Activated CD8-positive, alpha-beta memory T cell treated with anti-CD3 and anti-CD28 coated beads for 4 hours (primary cell): ENCODE measurements at regions not wholly inside any gene's neighbourhood (a gene's known extent, or its start where the extent isn't known, plus 50 kb on each side); places are given as distances from the start of the nearest gene placed in this dataset.

Experiments
- DNase-seq, 2 donors: peaks; one replicate each; pipeline ENCODE4 v3.0.0-alpha.2; 2020; ENCODE audit warnings: low read depth in 2 of 2

DNA sequence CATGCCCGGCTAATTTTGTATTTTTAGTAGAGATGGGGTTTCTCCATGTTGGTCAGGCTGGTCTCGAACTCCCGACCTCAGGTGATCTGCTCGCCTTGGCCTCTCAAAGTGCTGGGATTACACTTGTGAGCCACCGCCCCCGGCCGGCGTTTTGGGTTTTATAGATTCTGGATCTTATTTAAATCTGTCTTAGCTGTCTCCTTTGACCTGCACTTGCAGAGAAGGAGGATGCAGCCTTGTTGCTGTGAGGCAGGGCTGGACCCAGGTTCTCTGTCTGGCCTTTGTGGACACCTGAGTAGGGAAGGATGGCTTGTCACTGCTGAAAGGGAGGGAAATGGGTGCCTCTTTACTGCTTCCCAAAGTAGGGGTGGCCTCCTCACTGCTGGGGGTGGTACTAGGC lies 83.0 kb upstream of the HS6ST1 start:
- no peak for DNase-seq

DNA sequence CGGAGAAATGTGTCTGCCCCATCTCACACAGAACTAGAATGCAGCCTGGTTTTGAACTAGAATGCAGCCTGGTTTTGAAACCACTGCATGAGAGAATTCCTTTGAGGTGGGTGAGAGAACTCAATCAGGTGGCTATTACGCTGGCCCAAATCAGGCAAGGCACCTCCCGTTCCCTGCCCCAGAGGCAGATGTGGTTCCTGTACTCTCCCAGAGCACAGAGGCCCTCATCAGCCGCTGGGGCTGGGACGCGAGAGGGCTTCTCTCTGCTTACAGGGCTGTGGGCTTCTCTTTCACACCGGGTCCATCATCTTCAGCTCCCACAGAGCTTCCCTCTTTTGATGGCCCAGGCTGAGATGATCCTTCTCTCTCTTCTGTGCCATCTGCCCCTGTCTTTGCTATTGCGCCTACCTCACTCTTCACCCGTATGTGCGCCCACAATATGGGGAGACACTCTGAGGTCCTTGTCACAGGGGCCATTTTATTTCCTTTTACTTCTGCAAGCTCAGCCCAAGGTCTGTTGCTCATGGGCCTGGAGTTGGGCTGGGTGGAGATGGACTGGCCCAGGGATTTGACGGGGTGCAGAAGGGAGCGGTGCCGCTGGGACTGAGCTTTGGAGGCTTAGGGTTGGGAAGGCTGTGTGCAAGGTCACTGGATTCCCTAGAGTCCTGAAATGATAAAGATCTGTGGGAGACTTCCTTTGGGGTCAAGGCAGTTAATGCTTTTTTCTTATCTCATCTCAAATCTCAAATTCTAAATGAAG lies 84.4 kb upstream of the HS6ST1 start:
- no peak for DNase-seq

DNA sequence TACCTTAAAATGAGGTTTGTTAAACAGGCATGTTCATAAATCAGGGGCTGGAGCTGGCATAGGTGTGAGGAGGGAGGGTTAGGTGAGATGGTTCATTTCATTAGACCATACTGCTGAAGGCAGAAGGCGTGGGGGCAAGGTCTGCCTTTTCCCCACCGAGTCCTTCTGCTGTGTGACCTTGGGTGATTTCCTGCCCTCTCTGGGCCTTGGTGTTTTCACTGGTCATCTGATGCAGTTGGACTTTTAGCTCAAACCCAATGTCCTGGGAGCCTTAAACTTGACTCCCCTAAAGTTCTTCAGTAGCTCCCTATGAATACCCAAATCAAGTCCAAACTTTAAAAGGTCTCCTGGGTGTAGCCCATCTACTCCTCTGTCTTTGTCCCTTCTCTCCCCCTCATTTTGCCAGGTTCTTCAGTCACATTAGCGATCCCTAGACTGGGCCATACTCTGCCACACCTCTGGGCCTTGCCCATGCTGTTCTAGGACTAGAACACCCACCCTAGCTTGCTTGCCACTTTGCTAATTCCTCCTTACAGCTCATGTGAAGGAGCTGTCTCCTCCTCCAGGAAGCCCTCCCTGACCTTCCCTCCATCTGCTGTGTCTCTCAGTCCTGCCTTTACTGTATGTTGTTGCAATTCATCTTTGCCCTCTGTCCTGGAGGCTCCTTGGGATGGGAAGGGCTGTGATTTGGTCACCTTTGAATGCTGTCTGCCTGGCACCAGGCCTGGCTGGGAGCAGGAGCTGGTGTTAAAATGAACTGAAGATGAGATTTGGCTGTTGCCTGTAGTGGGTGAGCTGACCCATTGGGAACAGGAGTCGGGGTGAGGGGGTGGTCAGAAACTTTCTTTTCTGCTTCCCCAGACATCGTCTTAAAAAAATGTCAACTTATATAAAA lies 85.4 kb upstream of the HS6ST1 start:
- no peak for DNase-seq

DNA sequence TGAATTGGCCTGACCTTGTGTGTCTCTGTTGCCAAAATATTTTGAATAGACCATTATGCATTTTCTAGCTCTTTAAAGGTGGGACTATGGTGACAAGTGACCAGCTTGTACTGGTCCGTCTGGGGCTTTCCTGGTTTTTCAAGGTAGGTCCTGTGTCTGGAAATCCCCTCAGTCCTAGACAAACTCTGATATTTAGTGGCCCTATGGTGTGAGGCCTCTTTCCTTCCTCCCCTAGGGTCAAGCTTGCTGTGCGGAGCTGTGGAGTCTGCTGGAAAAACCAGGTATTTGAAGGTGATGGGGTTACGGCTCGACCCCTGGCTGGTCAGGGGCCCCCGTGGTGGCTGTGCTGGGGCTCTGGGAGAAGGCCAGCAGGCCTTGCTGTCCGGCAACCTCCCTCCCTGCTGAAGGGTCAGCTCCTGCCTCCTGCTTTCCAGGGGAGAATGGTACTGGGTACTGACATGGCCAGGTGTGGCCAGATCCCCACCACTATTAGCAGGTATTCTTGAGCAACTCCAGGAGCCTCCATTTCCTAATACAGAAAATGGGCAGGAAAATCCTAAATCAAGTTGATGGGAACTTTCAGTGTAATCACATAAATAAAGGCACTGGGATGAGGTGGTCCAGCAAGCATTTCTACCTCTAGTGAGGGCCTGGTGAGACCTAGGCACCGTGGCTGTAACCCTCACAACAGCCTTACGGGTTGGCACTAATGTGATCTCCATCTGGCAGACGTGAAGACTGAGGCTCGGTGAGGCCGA lies 86.2 kb upstream of the HS6ST1 start:
- DNase-seq: no peak

DNA sequence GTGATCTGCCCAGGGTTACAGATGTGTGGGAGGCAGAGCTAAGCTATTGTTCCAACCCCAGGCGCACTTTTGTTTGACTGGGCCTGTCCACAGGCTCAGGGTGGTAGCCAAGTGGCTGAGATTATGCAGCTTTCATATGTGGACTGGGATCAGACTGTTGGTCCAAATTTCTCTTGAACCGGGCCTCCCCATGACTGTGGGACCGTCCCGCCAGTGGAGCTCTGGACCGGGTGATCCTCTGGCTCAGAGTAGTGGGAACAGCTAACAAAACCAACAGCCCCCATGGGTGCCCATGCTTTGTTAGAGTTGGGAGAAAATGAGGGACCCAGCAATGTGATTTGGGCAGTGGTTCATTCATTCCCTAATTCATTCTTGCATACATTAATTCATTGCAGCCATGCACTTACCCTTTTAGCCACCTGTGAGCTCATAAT lies 86.8 kb upstream of the HS6ST1 start:
- no peak for DNase-seq

DNA sequence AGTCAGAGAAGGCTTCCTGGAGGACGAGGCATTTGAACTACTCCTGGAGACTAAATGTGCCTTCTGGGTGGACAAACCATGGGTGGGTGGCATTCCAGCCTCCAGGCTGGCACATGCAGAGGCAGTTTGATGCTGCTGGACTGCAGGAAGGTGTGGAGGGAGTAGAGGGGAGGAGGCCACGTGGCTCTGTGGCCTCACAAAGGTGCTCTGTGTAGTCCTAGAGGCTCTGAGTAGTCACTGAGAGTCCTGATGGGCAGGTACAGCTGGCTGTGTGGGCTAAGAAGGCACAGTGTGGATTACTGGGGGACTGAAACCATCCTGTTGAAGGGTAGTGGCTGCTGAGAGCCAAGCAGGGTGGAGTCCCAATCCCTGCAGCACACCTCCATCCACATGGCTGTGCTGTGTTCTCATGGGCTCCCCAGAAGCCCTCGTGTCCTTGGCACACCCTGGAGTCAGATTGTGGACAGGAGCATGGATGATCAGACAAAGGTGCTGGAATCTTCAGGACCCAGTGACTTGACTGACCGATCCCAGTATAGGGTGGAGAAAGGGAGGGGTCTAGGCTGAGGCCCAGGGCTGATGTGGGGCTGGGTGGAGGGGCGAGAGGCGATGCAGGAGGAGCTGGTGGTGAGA lies 87.4 kb upstream of the HS6ST1 start:
- DNase-seq: no peak

DNA sequence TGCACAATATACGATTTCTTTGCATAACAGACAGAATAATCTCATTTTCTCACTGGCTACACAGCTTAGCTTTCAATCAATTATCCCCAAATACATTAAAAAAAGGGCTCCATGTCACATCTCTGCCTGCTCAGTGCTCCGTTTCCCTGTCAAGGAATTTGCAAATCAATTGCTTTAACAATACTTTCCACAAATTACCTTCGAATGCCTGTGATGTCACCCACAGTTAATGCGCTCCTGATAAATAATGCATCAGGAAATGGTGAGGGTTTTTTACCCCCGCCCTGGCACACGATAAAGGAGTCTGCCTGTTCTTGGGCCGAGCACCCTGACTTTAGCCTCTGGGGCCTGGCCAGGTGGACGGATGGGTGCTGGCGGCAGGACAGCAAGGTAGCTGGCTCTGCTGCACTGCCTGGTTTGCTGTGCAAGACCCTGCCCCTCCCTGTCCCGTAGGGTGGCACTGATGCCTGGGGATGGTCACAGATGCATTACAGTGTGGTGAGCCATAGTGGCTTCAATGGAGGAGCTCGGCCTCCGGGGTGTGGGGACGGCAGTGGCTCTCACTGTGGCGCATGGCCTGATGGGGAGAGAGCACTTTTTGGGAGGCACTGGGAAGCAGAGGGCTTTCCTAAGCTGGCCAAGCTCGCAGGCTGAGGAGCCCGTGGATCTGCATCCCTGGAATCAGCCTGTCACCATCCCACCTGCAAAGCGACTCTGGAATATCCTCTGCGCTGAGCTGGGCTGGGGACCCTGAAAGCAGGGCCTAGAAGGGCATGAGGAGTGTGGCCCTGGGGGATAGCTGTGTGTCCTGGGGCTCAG lies 88.3 kb upstream of the HS6ST1 start:
- DNase-seq: no peak

DNA sequence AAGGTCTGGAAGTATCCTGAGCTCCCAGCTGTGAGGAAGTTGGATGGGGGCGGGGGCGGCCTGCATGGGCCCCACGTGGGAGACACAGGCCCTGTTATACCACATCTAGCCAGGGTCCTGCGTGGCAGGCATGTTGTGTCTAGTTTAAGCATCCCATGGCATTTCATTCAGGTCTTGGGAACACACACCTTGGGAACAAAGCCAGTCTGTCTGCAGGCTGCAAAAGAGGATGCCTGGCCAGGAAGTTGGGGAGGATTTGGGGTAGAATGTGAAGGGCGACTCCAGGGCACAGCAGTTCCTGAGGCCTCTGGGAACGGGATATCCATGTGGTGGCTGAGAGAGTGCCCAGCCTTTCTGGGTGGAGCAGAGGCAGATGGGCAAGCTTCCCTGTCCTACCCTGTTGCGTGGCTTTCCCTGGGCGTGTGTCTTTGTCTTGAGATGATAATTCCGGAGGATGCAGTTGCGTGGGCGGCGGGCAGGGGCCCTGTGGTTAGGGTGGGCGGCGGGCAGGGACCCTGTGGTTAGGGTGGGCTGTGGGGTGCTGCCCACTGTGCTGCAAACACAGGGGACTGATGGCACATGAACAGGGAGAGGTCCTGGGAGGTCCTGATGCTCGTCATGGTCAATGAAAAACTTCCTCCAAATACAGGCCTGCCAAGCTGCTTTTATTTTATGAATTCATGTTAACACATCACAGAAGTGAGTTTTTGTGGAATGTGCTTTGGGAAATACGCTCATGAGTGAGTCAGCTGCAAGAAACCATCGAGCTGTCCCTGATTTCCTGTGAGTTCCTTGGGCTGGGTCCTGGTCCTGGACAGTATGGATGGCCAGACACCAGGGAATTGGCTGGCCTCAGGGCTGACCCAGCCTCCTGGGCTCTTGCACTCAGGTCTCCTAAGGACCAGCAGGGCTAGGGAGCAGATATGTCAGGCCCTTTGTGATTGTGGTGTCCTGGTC lies 90.0 kb upstream of the HS6ST1 start:
- DNase-seq: no peak

DNA sequence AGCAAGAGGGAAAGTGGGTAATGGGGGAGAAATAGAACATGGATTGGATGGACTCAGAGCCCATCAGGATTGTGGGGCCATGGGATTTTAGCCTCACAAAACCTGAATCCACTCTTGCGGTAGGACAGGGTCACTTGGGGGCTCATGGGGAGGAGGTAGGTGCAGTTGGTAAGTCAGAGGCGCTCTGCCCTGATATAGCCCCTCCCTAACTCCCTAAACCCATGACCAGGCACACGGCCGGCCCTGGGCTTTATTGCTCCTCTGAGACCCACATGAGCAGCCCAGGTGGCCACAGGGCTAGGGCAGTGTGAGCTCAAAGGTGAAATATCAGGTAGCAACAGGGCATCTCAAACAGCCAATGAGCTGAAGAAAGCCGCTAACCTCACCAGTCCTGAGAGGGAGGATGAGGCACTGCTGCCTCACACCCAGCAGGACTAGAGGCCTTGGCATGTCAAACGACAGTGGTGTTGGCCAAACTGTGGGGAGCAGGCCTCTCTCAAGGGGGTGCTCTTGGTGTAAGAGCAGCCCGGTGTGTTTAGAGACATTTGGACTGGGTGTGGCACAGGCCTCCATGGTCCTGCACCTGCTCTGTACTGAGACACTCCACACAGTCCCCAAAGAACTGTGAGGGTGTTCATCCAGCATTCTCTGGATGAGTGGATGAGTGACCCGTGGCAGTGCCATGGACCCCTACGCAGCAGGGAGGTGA lies 90.8 kb upstream of the HS6ST1 start:
- DNase-seq: no peak

DNA sequence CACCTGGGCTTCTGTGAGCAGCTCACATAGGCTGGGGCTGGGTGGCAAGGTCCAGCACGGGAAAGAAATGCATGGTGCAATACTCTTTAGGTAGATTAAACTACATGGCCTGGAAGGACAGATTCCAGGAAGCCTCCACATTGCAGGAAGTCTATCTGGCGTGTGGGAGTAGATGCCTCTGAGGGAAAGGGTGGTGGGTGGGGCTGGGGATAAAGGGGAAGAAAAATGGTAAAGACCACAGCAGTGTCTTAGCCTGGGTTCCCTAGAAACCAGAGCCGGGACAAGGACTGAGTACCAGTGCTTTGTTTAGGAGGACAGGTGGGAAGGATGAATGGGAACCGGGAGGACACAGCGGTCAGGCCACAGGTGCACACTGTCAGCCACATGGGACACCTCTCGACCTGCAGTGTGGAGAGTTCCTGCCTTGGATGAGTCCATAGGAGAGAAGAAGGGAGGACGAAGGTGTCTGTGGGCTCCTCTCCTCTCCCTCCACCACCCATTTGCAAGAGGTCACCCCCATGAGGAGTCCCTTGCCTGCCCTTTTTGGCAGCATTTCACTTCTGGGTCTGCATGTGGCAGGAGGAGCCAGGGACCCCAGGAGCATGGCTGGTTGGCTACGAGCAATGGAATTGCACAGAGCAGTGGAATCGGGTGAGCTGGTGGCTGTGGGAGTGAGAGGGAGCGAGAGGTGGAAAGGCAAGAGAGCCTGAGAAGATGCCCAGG lies 91.5 kb upstream of the HS6ST1 start:
- no peak for DNase-seq

DNA sequence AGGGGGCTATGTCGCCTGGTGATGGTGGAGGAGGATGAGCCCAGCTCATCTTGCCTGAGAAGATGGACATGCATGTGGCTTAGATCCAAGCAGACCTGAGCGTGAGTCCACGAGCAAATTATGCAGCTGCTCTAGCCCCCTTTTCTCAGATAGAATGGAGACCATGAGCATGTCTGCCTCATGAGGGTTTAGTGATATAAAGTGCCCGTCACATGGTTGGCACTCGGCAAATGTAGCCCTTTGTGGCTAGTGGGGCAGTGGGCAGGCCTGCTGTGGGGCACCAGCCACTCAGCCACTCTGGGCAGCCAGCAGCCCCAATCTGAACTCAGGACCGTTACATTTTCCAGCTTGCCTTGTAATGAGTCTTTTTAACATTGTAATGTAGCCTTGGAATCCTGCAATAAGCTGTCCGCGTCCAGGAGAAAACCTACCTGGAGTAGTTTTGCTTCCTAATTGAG lies 92.1 kb upstream of the HS6ST1 start:
- no peak for DNase-seq

DNA sequence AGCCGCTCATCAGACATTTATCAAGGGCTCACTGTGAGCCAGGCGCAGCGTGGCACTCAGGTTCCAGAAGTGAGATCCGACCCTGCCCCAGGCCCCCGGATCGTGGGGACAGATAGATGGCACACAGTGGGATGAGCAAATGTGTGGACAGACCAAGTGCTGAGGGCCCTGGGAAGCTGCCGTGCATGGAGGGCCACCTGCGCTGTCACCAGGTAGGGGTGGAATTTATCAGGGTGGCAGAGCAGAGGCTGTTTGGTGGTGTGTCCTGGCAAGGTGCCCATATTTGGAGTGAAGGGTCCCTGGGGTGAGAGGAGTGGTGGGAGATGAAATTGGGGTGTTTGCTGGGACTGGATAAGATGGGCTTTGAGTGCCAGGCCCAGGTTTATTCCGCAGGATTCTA lies 92.8 kb upstream of the HS6ST1 start:
- no peak for DNase-seq

DNA sequence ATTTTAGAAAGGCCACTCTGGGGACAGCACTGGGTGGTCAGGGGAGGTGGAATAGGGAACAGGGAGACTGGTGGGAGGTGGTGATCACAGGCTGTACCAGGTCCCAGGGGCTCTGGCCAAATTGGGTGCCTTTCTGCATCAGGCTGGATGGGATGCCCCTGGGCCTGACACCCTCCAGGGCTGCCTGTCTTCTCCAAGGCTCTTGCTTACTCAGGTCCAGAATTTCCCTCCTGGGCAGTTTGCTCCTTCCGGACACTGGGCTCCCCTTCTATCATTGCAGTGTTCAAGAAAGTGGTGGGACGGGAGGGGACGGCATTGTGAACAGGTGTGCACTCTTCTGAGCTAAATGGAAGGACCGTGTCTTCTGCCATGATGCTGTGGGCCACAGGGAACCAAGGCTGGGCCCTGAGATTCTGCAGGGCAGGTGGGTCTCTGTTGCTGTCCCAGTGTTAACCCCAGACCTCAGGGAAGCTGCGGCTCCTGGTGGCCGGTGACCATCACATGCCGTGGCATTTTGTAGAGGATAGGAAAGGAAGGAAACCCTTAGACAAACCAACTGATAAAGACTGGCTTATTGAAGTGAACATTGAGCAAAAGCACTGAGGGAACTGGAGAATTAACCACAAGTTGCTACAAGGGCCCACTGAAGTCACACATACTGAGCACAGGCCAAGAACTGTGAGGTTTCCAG lies 93.7 kb upstream of the HS6ST1 start:
- DNase-seq: no peak

DNA sequence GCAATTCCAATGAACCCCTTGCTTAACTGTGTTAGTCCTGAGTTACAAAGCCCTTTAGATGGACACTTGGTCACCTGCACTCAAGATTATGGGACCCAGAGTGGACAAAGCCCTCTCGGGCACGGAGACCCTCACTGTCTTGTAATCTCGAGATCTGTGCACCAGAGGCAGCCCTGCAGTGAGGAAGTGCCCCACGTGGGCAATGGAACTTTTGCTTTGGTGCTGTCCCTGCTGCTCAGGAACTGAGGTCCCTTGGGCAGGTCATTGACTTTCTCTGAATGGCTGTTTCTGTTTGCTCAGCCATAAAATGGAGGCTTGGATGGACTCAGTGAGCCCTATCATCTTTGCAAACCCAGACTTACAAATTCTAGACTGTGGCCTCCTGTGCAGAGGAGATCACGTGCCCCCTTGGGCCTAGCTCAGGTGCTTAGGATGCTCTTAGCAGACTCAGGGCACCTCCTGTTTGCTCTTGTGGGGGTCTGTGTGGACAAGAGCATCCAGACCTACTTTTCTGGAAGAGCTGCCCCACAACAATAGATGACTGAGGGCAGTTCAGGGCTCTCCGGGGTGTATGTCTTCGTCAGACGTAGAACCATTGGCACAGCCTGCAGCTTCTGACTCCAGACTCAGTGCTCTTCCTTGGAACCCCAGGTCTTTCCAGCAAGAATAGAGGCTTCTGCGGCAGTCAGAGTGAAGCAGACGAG lies 94.5 kb upstream of the HS6ST1 start:
- no peak for DNase-seq

DNA sequence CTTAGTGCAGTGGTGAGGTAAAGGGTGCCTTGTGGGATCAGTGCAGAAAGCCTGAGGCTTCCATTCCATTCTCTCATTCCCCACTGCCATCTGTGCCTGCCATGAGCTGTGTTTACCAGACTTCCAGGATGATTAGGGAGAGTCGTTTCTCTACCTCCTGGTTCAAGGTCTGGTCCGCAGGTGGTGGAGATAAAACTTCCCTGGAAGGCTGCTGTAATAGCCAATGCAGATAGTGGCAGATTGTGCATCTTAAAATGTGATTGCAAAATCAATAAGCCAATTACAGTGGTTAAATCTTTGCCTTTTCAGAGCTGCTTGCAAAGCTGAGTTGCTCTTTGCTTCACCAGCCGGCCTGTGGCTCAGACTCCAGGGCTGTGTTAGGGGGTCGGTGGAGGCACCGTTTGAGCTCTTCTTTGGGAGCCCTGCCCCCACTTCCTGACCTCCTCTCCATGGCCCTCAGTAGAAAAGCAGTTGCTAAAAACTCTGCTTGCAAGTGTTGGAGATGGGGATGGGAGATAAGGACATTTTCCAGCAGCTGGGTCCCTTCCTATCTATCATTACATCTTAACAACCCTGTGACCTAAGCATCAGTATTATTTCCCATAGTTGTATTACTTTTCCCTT lies 95.2 kb upstream of the HS6ST1 start:
- no peak for DNase-seq

DNA sequence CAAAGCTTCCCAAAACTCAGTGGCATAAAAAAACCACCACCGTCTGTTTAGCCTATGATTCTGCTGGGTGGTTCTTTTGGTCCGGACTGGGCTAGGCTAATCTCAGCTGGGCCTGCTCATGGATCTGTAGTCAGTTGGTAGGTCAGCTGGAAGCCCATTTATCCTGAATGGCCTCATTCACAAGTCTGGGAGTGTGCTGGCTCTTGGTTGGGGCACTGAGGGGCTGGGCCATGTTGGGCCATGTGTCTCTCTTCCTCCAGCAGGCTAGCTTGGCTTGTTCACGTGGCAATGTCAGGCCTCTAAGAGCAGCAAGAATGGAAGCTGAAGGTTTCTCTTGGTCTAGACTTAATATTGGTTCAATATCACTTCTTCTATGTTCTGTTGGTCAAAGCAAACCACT lies 95.7 kb upstream of the HS6ST1 start:
- no peak for DNase-seq
